ENCODE measurements at regions not wholly inside any gene's neighbourhood (a gene's known extent, or its start where the extent isn't known, plus 50 kb on each side); places are given as distances from the start of the nearest gene placed in this dataset.

- TF ChIP-seq CTCF (IDR thresholded peaks at IDR 0.05), result no peak
- TF ChIP-seq POLR2A (IDR thresholded peaks at IDR 0.05), result no peak
Observed at GRCh38 chr14:80269353-80269925, 58.1 kb upstream of the DIO2 start.
